Activated CD4-positive, alpha-beta T cell treated with anti-CD3 and anti-CD28 coated beads for 36 hours (primary cell): ENCODE measurements at regions not wholly inside any gene's neighbourhood (a gene's known extent, or its start where the extent isn't known, plus 50 kb on each side); places are given as distances from the start of the nearest gene placed in this dataset.

Experiments used
- ATAC-seq: fragments of 200-7000 bp; cut with Tn5 transposase; one replicate; pipeline ENCODE4 v1.10.0; 2021; ENCODE audit warnings: mild to moderate bottlenecking, moderate library complexity
- CTCF ChIA-PET: fragments of 350-600 bp; sonication (Branson Sonifier 250); formaldehyde crosslinking; loops from one replicate; lab custom pipeline; 2021; ENCODE audit warnings: antibody characterized with exemption; lab: Charles Lee
- POLR2A ChIA-PET: fragments of 350-600 bp; sonication (Branson Sonifier 250); formaldehyde crosslinking; loops from one replicate; lab custom pipeline; 2021; ENCODE audit warnings: antibody characterized with exemption, inconsistent platforms; lab: Charles Lee
- DNase-seq: peaks from one replicate; pipeline ENCODE4 v3.0.0-alpha.2; 2020
- H3K27ac Mint-ChIP-seq: one replicate; pipeline ENCODE4 v1.8.0; 2021; ENCODE audit warnings: mixed read lengths
- H3K27me3 Mint-ChIP-seq: one replicate; pipeline ENCODE4 v1.8.0; 2021; ENCODE audit warnings: mixed read lengths
- H3K36me3 Mint-ChIP-seq: one replicate; pipeline ENCODE4 v1.8.0; 2021; ENCODE audit warnings: low read depth, mixed read lengths
- H3K4me1 Mint-ChIP-seq: one replicate; pipeline ENCODE4 v1.8.0; 2021; ENCODE audit warnings: mixed read lengths
- H3K4me3 Mint-ChIP-seq: one replicate; pipeline ENCODE4 v1.8.0; 2021; ENCODE audit warnings: mild to moderate bottlenecking, moderate library complexity, mixed read lengths
- H3K9me3 Mint-ChIP-seq: one replicate; pipeline ENCODE4 v1.8.0; 2021; ENCODE audit warnings: low read depth, mixed read lengths
- intact Hi-C, 2 experiments: fragments of 100-400 bp; cut with DNase I in 1 of 2; cut with micrococcal nuclease in 1 of 2; formaldehyde crosslinking; loops; one replicate each; pipeline versions ENCODE4 v1.14.2 to v1.15.1; 2022 to 2024; cut with DNase I, micrococcal nuclease

- intact Hi-C loops: no loop called here
- ChIA-PET POLR2A (no interaction called here), CTCF (no interaction called here)
- DNase-seq (no peak), ATAC-seq (no peak)
- no peaks in the 10 kb centered on the region for H3K36me3 Mint-ChIP-seq
- no peak overlapping the region for H3K4me3 Mint-ChIP-seq
- no peak overlapping the region for H3K27ac Mint-ChIP-seq
- H3K9me3 Mint-ChIP-seq: no peaks in the 10 kb centered on the region
- H3K4me1 Mint-ChIP-seq: no peaks in the 10 kb centered on the region
- peaks cover 1% of the 10 kb centered on the region for H3K27me3 Mint-ChIP-seq
Measured at GRCh38 chr2:122251158-122251557, 495.7 kb downstream of the TSN start.

- intact Hi-C loops: no loop called here
- Mint-ChIP-seq H3K4me1 (no peaks in the 10 kb centered on the region), H3K36me3 (no peaks in the 10 kb centered on the region), H3K27me3 (peaks cover 1% of the 10 kb centered on the region), H3K9me3 (no peaks in the 10 kb centered on the region), H3K27ac (no peak overlapping the region), H3K4me3 (no peak overlapping the region)
- ATAC-seq (no peak), DNase-seq (no peak)
- CTCF ChIA-PET: no interaction called here
- POLR2A ChIA-PET: no interaction called here
Measured at GRCh38 chr2:122251566-122251965, 496.1 kb downstream of the TSN start.

GRCh38 chr2:122255924-122256323, 500.5 kb downstream of the TSN start:
- CTCF ChIA-PET: no interaction called here
- no peaks in the 10 kb centered on the region for H3K4me1 Mint-ChIP-seq

GRCh38 chr2:122261911-122262310, 506.5 kb downstream of the TSN start:
- intact Hi-C loops: no loop called here
- Mint-ChIP-seq H3K36me3 (no peaks in the 10 kb centered on the region), H3K27me3 (peaks cover 2% of the 10 kb centered on the region), H3K27ac (no peak overlapping the region), H3K9me3 (no peaks in the 10 kb centered on the region), H3K4me3 (no peak overlapping the region), H3K4me1 (no peaks in the 10 kb centered on the region)
- ChIA-PET POLR2A (no interaction called here), CTCF (no interaction called here)
- no peak for DNase-seq
- no peak for ATAC-seq

More at GRCh38 chr2:122255924-122256323, 500.5 kb downstream of the TSN start:
- no peaks in the 10 kb centered on the region for H3K27me3 Mint-ChIP-seq
- DNase-seq (no peak), ATAC-seq (no peak)
- intact Hi-C loops: no loop called here
- no peaks in the 10 kb centered on the region for H3K36me3 Mint-ChIP-seq
- POLR2A ChIA-PET: no interaction called here
- H3K4me3 Mint-ChIP-seq: no peak overlapping the region
- H3K9me3 Mint-ChIP-seq: no peaks in the 10 kb centered on the region
- no peak overlapping the region for H3K27ac Mint-ChIP-seq

GRCh38 chr2:122263746-122264145, 508.3 kb downstream of the TSN start:
- peaks cover 2% of the 10 kb centered on the region for H3K27me3 Mint-ChIP-seq
- H3K4me3 Mint-ChIP-seq: no peak overlapping the region
- no peaks in the 10 kb centered on the region for H3K36me3 Mint-ChIP-seq
- intact Hi-C loops: no loop called here
- H3K9me3 Mint-ChIP-seq: no peaks in the 10 kb centered on the region
- DNase-seq (no peak), ATAC-seq (no peak)
- no peaks in the 10 kb centered on the region for H3K4me1 Mint-ChIP-seq
- no peak overlapping the region for H3K27ac Mint-ChIP-seq
- CTCF ChIA-PET: no interaction called here
- POLR2A ChIA-PET: no interaction called here

- no peak for DNase-seq
- POLR2A ChIA-PET: no interaction called here
- no peaks in the 10 kb centered on the region for H3K36me3 Mint-ChIP-seq
- no peak overlapping the region for H3K27ac Mint-ChIP-seq
- no peaks in the 10 kb centered on the region for H3K9me3 Mint-ChIP-seq
- no peaks in the 10 kb centered on the region for H3K4me1 Mint-ChIP-seq
- intact Hi-C loops: no loop called here
- no peak for ATAC-seq
- H3K27me3 Mint-ChIP-seq: peaks cover 2% of the 10 kb centered on the region
- CTCF ChIA-PET: no interaction called here
- no peak overlapping the region for H3K4me3 Mint-ChIP-seq
Measured at GRCh38 chr2:122266636-122267035, 511.2 kb downstream of the TSN start.

GRCh38 chr2:122267947-122268346, 512.5 kb downstream of the TSN start:
- Mint-ChIP-seq H3K4me3 (no peak overlapping the region), H3K9me3 (no peaks in the 10 kb centered on the region), H3K27me3 (no peaks in the 10 kb centered on the region), H3K27ac (no peak overlapping the region), H3K4me1 (no peaks in the 10 kb centered on the region), H3K36me3 (no peaks in the 10 kb centered on the region)
- intact Hi-C loops: no loop called here
- POLR2A ChIA-PET: no interaction called here
- DNase-seq: no peak
- CTCF ChIA-PET: no interaction called here
- no peak for ATAC-seq

GRCh38 chr2:122273785-122274419, 518.5 kb downstream of the TSN start:
- H3K27ac Mint-ChIP-seq: no peak overlapping the region
- H3K36me3 Mint-ChIP-seq: no peaks in the 10 kb centered on the region
- no peaks in the 10 kb centered on the region for H3K4me1 Mint-ChIP-seq
- intact Hi-C loops: no loop called here
- no peaks in the 10 kb centered on the region for H3K27me3 Mint-ChIP-seq
- ChIA-PET CTCF (no interaction called here), POLR2A (no interaction called here)
- no peaks in the 10 kb centered on the region for H3K9me3 Mint-ChIP-seq
- no peak for ATAC-seq
- no peak for DNase-seq
- no peak overlapping the region for H3K4me3 Mint-ChIP-seq

- Mint-ChIP-seq H3K4me3 (no peak overlapping the region), H3K4me1 (no peaks in the 10 kb centered on the region), H3K27me3 (no peaks in the 10 kb centered on the region), H3K27ac (no peak overlapping the region), H3K9me3 (peaks cover 3% of the 10 kb centered on the region), H3K36me3 (no peaks in the 10 kb centered on the region)
- no peak for ATAC-seq
- ChIA-PET CTCF (no interaction called here), POLR2A (no interaction called here)
- no peak for DNase-seq
- intact Hi-C loops: no loop called here
Measured at GRCh38 chr2:122277956-122278355, 522.5 kb downstream of the TSN start.

- H3K4me1 Mint-ChIP-seq: no peaks in the 10 kb centered on the region
- intact Hi-C loops: loop anchor here in 1 of 2 experiments (5.0 kb wide), 1 partner anchor 328 kb away; no protein-coding TSS in a partner anchor
- ChIA-PET CTCF (interaction anchor here (0.8 kb wide), 1 partner anchor 11 kb away, joined by 4 read pairs; no protein-coding TSS in a partner anchor), POLR2A (no interaction called here)
- H3K9me3 Mint-ChIP-seq: peaks cover 5% of the 10 kb centered on the region
- no peak for ATAC-seq
- peaks cover 3% of the 10 kb centered on the region for H3K27me3 Mint-ChIP-seq
- H3K36me3 Mint-ChIP-seq: no peaks in the 10 kb centered on the region
- no peak overlapping the region for H3K27ac Mint-ChIP-seq
- no peak overlapping the region for H3K4me3 Mint-ChIP-seq
- no peak for DNase-seq
Measured at GRCh38 chr2:122300758-122301157, 545.3 kb downstream of the TSN start.

- DNase-seq (no peak), ATAC-seq (no peak)
- Mint-ChIP-seq H3K36me3 (no peaks in the 10 kb centered on the region), H3K4me3 (no peak overlapping the region), H3K27ac (no peak overlapping the region), H3K9me3 (peaks cover 2% of the 10 kb centered on the region), H3K27me3 (peaks cover 3% of the 10 kb centered on the region), H3K4me1 (no peaks in the 10 kb centered on the region)
- intact Hi-C loops: loop anchor here in 1 of 2 experiments (1.0 kb wide), 1 partner anchor 45 kb away; no protein-coding TSS in a partner anchor
- CTCF ChIA-PET: no interaction called here
- POLR2A ChIA-PET: no interaction called here
Measured at GRCh38 chr2:122307763-122308162, 552.3 kb downstream of the TSN start.

GRCh38 chr2:122315306-122315705, 559.9 kb downstream of the TSN start:
- no peak for DNase-seq
- ChIA-PET CTCF (no interaction called here), POLR2A (no interaction called here)
- H3K27ac Mint-ChIP-seq: no peak overlapping the region
- no peaks in the 10 kb centered on the region for H3K36me3 Mint-ChIP-seq
- H3K9me3 Mint-ChIP-seq: no peaks in the 10 kb centered on the region
- H3K4me1 Mint-ChIP-seq: no peaks in the 10 kb centered on the region
- no peaks in the 10 kb centered on the region for H3K27me3 Mint-ChIP-seq
- ATAC-seq: no peak
- intact Hi-C loops: no loop called here
- no peak overlapping the region for H3K4me3 Mint-ChIP-seq
